HG02885 (cell line): ENCODE measurements at regions not wholly inside any gene's neighbourhood (a gene's known extent, or its start where the extent isn't known, plus 50 kb on each side); places are given as distances from the start of the nearest gene placed in this dataset.

Source experiments
- ATAC-seq: cut with Tn5 transposase; IDR thresholded peaks from one replicate; pipeline ENCODE4 v1.9.1; 2021; ENCODE audit warnings: mild to moderate bottlenecking; ENCODE audit not compliant: unreplicated experiment, poor library complexity

DNA sequence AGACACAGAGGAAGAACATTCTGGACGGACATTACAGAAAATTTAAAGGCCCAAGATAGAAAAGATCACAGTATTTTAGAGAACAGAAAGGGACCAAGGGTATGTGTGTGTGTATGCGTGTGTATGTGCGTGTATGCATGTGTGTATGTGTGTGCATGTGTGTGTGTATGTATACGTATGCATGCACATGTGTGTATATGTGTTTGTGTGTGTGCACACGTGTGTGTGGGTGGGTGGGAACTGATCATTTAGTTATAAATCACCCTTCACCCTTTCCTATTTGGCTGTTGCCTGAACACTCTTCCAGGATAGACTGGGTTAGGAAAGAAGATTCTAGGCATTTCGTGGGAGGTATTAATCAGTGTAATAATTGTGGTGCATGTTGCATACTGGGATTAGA is 634.4 kb downstream of the DHX35 start:
- no peak for ATAC-seq

DNA sequence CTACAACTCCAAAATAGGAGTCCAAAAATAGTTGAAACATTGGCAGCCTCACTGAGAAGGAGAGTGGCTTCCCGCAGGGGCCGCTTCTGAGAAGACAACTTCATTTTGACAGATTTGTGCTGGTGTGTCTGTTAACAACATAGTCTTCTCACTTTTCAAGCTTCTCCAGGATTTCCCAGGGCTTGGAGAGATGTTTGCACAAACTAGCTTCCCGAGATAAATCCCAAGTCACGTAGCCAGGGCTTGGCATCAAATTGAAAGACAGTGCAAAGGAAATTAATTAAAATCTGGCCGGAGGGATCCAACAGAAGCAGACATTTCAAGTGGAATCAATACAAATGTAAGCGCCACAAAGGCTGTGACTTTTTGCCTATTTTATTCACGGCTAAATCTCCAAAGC is 630.2 kb downstream of the DHX35 start:
- ATAC-seq, result no peak

DNA sequence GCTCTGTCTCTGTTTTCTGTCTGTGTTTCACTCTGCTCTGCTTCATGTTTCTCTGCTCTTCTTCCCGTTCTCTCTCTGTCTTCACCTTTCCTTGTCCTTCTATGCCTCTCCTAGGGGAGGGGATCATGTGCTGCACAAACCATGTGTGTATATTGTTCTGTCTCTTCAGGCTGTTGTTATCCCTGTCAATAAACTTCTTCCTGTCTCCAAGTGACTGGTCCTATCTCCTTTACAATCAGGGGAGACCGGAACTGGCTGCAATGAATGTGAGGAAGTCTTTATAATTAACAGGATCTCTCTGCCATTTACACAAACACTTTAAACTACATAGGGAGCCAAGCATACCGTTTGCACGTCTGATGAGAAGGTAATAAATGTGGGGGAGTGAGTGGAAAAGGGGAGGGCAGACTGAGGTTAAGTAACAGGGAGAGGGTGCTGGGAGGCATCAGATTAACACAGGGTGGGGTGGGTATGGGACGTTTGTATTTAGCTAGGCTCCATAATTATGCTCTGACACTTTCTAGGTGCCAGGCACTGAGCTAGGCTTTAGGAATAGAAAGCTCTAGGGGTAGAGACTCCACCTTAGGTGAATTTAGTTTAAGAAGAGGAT is 626.1 kb downstream of the DHX35 start:
- no peak for ATAC-seq

DNA sequence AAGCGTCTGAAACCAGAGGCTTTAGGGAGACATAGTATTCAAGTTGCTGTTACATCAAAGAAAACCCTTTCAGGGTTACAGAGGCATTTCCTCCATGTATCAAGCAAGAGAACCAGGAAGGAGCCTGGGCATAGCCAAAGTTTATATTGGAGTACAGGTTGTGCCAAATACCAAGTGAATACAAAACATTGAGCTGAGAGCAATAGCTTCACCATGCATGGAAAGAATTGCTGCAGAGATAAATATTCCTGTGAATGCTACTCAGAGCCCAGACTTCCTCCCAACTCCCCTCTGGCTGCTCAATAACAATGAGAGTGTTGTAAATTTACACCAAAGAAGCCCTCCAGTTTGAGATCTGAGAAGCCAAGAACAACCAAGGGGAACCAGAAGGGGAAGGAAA is 618.9 kb downstream of the DHX35 start:
- no peak for ATAC-seq

DNA sequence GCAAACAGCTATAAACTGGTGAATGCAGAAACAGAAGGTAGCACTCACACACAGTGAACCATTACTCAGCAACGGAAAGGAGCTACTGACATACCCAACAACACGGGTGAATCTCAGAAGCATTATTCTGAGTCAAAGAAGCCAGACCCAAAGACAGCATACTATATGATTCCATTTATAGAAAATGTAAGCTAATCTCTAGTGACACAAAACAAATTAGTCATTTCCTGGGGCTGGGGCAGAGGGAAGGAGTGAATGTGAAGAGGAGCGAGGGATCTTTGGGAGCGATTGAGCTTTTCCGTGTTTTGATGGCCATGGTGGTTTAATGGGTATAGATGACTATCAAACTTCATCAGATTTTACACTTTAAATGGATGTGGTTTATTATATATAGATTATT is 614.6 kb downstream of the DHX35 start:
- no peak for ATAC-seq

DNA sequence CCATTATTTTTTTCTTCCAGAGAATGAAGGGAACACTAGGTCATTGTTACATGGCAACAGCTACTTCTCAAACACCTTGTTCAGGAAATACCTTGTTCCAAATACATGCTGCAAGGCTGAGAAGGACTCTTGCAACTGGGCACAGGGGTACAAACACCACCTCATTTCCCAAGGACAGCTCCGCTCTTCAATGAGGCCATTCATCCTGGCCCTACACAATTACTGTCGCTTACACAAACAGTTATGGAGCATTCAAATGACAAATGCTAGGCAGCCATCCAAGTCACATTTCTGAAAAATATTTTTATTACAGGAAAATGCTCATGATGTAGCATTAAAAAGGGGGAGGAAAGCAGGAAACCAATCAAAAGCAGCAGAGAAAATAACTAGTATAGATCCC is 611.9 kb downstream of the DHX35 start:
- no peak for ATAC-seq

DNA sequence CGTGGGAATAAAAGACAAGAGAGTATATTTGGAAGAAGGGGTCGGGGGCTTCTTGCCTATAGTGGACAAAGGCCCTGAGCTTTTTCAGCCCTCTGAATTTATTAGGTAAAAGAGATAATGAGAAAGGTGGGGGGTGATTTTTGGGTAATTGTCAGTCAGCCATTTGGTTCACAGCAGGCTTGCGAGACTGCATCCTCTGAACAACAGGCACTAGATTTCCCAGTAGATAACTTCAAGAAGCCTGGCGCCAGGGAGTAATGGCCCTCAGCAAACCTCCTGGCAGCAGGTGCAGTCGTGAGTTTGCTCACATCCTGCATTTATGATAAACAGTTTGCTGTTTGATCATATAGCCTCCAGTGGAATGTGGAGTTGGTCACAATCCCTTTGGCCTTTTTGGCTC is 609.0 kb downstream of the DHX35 start:
- ATAC-seq, result no peak

DNA sequence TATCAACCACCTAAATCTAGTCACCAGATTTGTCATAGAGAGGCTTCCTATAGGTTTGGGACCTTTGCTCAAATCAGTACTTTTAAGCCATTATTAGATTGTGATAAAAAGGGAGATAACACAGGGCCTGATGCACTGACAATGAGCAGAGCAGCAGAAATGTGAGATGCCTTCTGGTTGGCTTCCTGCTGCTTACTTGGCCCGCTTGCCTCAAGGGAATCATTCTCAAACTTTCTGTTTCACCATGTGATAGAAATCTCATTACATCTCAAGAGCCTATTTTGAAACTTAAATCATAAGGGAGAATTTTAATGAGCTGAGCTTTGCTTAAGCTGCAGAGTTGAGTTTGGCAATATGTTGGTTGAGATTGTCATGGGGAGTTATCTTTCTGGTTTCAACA is 606.0 kb downstream of the DHX35 start:
- no peak for ATAC-seq

DNA sequence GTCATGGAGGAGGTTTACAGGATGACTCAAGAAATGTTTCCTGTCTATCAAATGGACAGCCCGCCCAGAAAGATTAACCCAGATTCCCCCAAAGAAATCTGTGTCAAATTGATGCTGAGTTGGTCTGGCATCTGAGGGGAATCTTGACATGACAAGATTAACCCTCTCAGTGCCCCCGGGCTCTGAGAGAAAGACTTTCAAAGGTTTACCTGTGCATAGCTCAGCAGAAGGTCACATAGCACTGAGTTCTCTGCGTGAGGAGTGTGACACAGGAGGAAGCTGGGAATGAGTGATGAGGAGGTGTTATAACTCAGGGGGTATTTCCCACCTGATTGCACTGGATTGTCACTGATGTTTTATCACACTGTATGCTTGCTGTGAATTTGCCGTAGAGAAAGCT is 601.2 kb downstream of the DHX35 start:
- ATAC-seq, result no peak

DNA sequence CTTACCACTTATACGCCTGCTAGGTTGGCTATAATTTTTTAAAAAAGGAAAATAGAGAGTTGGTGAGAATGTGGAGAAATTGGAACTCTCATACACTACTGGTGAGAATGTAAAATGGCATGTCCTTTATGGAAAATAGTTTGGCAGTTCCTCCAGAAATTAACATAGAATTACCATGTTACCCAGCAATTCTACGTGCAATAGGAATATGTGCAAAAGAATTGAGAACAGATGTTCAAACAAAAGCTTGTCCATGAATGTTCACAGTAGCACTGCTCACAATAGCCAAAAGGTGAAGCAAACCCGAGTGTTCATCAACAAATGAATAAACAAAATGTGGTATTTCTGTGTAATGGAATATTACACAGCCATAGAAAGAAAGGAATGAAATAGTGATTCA is 592.2 kb downstream of the DHX35 start:
- no peak for ATAC-seq

DNA sequence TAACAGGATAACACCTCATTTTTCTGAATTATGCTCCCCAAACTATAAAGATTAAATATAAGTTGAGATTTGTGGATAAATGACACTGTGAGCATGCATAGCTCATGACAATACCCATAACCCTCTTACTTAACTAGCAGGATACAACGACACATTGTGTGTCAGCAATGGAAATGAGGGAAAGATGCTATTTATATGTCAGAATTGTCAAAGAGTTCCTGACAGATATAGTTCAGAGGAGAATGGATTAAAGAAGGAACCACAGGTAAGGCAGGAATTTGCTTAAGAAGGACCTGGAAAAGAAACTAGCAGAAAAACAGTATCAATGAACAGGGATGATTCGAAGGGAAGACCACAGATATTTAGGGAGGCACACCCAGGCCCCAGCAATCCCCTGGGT is 591.0 kb downstream of the DHX35 start:
- no peak for ATAC-seq

DNA sequence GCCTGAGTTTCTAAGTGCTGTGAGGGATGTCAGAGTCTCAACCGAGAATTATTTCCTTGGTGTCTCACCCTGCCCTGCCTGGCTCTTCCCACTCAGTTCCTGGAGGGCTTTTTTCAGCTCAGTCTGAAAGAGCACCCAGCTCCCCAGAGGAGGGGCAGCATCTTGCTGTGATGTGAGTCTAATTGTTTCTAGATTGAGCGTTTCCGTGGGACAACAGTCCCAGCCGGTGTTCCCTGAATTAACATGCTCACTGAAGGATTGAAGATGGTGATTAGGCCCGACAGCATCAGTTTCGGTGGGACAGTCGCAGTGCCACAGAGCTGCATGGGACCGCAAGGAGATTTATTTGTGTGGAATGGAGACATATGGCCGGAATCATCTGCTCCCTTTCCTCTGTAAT is 587.6 kb downstream of the DHX35 start:
- no peak for ATAC-seq

DNA sequence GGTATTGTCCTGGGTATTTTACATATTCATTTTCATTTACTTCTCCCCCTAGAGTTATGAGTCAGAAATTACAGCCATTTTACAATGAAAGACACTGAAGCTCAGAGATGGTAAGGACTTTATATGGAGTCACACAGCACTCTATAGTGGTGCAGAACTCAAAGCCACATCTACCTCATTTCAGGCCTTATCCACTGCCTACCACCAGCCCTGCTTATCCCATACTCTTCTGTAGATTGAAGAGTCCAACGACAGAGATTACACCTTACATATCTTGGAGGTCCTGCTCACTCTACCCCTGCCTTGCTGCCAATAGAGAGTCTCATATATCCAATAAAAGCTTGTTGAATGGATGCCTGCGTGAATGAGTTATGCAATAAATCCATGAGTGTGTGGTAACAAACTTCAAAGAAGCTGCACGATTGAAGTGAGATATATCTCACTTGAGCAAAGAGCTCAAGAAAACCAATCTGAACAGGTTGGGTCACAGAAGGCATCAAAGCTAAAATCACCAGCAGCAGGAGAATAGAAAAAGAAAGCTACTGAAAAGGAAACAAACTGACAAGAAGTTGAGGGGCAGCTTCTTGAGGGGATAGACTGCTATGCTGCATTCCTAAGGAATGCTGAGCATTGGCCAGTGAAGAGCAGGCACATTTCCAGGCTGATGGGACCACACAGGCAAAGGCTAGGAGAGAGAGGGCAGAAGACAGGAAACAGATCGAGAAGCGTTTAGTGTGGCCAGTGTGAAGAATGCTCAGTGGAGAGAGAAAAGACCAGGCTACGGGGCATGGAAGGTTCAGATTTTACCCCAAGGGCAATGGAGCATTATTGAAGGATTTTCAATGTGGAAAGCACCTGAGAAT is 585.6 kb downstream of the DHX35 start:
- ATAC-seq, result no peak

DNA sequence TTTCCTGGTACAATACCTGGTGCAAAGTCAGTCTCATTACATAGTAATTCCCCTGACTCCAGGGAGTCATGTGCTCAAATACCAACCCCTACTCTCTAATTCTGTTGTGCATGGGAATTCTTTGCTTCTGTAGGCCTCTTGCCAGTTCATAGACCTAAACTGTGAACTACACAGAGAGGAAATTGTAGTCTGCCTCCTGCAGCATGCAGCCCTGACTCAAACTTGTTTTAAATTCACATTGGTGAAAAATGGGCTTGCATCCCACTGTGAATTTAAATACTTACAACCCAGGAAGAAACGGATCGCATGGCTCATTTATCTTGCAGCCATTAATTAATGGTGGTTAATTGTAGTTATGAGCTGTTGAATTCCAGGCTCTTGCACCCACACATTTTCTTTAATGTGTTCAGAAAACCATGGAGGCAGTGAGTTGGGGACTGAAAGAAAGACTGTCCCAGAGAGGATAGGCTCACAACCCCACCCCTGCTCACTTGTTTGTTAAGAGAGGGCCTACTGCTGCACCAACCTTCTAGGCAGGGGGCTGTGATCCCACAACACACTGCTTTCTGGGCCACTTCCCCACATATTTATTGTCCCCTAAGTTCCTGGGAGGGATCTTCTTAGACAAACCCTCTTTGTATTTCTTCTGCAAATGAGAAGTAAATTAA is 579.1 kb downstream of the DHX35 start:
- no peak for ATAC-seq

DNA sequence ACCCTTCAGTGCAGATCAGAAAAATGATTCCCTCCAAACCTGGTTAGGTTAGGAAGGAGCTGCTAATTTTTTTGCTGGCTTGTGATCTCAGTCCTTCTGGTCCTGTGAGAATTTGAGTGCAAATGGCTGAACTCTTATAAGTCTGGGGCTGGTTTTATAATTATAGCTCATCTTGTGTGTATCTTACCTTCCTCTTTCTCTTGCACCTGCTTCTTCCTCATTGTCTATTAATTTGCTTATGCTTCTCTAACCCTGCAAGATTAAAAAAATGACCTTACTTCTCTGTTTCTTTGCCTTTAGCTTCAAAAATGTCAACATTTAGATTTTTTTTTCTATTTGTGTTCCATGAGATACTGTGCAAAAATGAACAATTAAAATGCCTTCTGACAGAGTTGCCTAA is 576.2 kb downstream of the DHX35 start:
- ATAC-seq, result no peak

DNA sequence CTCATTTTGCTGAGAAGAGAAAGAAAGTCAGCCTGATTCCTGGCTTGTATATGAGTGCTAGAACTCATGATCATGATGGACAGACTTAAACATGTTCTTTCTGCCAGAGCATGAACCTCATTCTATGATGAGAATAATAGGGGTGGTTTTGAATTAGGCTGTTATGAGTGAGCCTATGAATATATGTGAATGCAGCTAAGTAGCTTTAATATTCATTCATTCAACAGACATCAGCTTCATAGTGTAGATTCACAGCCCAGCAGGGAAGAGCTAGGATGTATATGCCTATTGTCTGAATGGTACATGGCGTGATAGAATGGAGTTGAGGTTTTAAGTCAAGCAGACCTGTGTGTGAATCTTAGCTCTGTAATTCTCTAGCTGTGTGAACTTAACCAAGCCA is 573.2 kb downstream of the DHX35 start:
- no peak for ATAC-seq

DNA sequence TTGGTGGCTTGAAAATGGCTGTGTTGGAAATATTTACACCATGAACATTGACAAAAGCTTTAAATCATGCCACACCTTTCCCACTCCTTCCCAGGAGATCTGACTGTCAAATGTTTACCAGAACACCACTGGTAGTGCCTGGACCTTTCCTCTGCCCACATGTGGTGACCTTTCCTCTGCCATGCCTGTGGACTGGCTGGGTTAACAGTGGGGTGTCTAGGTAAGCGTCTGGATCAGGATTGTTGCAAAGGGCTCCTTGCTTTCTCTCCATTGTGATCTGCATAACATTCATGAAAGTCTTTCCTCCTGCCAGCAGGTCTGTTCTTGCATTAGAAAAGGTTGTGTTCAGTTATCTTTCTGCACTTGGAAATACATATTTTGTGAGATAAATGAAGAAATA is 572.7 kb downstream of the DHX35 start:
- no peak for ATAC-seq

DNA sequence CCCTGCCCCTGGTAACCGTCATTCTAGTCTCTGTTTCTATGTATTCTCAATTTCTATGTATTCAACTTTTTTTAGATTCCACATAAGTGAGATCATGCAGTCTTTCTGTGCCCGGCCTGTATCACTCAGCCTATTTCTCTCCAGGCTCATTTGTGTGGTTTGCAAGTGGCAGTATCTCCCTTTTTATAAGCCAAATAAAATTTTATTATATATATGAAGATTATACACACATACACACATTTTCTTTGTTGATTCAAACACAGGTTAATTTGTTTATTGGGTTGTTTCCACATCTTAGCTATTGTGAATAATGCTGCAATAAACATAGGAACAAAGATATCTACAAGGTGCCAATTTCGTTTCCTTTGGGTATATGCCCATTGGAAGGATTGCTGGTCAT is 571.7 kb downstream of the DHX35 start:
- ATAC-seq, result no peak

DNA sequence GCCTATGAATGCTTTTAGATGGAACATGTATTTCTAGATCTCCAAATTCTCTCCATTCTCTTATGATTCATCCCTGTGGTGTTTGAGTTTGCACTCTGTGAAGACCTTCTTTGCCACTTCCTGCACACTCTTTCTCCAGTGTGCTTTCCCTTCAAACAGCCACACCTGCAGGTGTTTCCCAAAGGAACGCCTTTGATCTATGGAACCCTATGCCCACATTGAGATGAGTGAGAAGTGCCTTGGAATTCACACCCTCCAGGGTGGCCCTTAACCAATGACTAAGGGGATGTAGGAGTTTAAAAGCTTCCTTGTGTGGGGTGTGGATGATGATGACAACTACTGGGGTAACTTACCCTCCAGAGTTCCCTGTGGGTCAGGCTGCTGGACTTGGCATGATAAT is 570.1 kb downstream of the DHX35 start:
- no peak for ATAC-seq

DNA sequence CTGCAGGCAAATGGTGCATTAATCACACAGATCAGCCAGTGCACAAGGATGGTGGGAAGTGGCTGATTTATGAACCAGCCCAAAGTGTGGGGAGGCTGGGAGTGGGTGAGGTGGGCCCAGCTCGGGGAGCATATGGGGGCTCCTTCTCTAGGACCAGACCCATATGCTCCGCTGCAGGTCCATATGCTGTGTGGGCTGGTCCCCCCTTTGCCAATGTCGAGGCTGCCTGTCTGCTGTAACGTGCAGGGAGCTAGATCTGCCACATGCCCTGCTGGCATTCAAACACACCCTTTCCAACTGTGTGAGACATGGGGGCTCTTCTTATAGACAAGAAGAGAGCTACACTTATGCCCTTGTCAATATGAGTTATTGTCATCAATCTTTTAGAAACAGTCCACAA is 566.3 kb downstream of the DHX35 start:
- ATAC-seq, result no peak

DNA sequence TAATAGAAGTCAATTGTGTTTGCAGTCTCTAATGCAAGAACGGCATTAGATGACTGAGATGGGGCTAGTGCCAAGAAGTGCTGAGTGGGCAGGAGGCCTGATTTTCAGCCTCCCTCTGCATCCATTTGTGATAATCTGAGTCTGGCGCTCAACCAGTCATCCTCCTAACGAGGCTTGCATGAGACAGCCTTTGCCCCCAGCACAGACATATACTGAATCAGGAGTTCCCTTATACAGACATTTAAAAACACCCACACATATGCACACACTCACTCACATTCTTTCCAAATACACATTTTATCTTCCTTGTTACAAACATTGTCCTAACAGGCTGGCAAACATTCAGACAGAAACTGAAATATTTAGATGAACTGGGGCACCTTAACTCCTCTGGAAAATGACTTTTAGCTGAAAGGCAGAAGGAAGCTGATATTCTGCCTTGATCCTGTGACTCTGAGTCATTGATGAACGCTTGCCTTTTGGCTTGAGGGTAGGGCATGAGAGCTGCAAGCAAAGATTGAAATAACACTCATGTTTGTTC is 562.3 kb downstream of the DHX35 start:
- ATAC-seq, result no peak
